ENCODE measurements at regions not wholly inside any gene's neighbourhood (a gene's known extent, or its start where the extent isn't known, plus 50 kb on each side); places are given as distances from the start of the nearest gene placed in this dataset.

DNA sequence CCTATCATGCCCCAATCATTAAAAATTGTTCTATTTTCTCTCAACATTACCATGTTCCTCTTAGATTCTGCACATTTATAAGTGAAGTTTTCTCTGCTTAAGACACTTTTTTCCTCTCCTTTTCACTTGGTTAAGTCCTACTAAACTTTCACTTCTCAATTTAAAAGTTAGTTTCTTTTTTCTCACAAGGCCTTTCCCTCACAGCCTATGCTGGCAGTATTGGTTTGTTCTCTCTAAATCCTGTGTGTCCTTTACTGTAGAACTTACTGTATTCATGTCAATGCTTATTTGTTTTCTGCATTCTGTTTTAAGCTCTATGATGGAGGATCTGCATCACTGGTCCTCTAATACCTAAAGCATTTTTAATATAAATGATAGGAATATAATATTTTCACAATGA, 2816.6 kb downstream of the PCDH9 start:
- TF ChIP-seq, protein P1, sequence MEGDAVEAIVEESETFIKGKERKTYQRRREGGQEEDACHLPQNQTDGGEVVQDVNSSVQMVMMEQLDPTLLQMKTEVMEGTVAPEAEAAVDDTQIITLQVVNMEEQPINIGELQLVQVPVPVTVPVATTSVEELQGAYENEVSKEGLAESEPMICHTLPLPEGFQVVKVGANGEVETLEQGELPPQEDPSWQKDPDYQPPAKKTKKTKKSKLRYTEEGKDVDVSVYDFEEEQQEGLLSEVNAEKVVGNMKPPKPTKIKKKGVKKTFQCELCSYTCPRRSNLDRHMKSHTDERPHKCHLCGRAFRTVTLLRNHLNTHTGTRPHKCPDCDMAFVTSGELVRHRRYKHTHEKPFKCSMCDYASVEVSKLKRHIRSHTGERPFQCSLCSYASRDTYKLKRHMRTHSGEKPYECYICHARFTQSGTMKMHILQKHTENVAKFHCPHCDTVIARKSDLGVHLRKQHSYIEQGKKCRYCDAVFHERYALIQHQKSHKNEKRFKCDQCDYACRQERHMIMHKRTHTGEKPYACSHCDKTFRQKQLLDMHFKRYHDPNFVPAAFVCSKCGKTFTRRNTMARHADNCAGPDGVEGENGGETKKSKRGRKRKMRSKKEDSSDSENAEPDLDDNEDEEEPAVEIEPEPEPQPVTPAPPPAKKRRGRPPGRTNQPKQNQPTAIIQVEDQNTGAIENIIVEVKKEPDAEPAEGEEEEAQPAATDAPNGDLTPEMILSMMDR (IDR thresholded peaks at IDR 0.05; ENCODE audit: low read length), result no peak
- TF ChIP-seq EZH2 (optimal IDR thresholded peaks at IDR 0.05; ENCODE audit: low read depth, low read length) (no peak), EZH2phosphoT487 (IDR thresholded peaks at IDR 0.05; ENCODE audit: low read length) (no peak)

All from MM.1S (cell line).